ENCODE measurements at regions not wholly inside any gene's neighbourhood (a gene's known extent, or its start where the extent isn't known, plus 50 kb on each side); places are given as distances from the start of the nearest gene placed in this dataset.

DNA sequence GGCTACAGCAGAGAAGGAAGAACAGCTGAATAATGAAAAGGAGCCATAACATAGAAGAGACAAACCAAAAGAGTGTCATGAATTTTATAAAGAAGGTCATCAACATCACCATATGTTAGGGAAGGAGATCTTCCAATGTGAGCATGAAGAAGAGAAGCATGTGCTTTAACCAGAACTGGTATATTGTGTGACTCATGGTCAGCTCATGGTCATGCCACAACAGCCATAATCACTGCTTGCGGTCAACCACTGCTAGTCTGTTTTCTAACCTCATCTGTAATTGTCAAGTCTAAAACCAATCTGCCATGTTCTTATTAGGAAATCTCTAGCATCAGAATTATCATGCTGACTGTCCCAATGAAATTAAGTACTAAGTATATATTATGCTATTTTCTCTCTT is 204.1 kb upstream of the VRK2 start:
- no peak for DNase-seq (ENCODE audit: low spot score)

- no peak for DNase-seq (ENCODE audit: low spot score)
Measured at GRCh38 chr2:57843158-57843557, 203.4 kb upstream of the VRK2 start.

GRCh38 chr2:57848723-57849122 is 197.9 kb upstream of the VRK2 start:
- DNase-seq (ENCODE audit: low spot score): no peak

DNA sequence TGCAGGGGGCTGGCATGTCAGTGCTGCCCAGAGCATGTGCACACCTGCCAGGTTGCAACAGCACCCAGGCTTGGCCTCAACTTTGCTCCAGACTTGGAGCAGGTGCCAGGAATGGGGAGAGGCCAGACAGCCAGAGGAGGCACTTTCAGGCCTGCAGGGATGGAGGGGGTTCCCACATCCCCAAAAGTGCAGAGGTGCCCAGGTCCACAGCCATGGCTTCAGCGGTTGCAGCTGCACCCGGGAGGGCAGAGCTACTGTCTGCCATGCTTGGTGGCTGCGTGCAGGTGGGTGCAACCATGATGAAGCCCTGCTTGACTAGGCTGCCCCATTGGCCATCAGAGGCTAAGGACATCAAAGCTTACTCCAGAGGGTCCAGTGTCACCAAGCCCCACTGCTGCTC is 196.8 kb upstream of the VRK2 start:
- DNase-seq (ENCODE audit: low spot score): no peak

DNA sequence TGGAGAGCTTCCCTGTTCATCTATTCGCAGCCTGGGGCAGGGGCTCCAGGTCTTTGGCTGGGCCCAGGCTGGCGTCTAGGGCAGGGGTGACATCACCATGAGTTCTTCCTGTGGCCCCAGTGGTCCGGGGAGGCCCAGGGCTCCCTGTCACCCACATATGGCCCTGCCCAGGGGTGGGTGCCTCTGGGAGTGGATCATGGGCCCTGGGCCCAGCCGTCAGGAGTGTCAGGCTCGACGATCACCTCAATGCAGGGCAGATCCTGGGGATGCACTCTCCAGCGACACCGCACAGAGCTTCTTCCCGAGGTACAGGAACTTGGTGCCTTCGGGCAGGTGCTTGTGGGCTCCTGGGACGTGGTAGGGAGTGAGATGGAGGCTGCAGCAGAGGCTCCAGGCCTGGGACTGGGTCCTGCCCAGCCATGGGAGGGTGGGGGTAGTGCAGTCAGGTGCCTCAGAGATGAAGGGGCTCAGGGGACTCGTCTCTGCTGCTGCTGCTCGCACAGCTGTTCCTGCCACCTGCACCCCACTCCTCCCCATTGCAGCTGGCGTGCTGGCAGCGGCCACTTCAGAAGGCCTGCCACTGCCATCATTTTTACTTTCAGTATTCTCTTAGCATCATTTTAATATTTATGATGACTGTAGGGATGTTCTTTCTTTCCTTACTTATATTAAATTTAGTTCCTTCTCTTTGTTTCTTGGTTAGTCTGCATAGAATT is 196.0 kb upstream of the VRK2 start:
- no peak for DNase-seq (ENCODE audit: low spot score)

DNA sequence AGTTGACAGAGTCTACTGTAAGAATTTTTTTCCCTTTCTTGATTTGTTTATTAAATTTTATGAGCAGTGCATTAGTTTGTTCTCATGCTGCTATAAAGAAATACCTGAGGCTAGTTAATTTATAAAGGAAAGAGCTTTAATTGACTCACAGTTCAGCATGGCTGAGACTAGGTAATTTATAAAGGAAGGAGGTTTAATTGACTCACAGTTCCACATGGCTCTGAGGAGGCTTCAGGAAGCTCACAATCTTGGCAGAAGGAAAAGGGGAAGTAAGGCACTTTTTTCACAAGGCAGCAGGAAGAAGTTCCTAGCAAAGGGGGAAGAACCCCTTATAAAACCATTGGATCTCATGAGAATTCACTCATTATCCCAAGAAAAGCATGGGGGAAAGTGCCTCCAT is 191.4 kb upstream of the VRK2 start:
- no peak for DNase-seq (ENCODE audit: low spot score)

DNA sequence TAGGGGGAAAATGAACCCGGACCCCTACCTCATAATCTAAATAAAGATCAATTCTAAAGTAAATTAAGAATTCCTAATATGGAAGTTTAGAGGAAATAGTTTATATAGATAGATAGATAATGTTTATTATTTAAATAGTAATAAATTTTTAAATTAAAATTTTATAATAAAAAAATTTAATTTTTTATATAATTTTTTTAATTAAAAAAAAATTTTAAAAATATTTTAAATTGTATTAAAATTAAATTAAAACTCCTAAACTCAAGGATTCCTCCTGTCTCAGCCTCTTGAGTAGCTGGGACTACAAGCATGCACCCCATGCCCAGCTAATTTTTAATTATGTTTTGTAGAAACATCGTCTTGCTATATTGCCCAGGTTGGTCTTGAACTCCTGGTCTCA is 186.9 kb upstream of the VRK2 start:
- no peak for DNase-seq (ENCODE audit: low spot score)

DNA sequence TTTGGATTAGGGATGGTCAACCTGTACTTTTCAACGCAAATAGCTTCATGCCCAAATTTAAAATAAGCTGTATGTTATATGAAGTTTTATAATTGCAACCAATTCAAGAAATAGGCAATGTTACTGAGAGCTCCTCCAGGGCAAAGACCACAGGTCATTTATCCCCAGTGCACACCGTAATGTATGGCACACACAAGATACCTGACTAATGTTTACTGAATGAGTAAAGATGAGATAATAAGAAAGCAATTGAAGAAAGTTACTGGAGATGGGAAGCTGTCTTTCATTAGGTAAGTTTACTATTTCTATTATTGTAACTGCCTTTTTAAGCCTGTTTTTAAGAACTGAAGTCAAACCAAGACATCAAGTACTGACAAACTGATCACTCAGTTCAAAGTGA is 184.5 kb upstream of the VRK2 start:
- no peak for DNase-seq (ENCODE audit: low spot score)

DNA sequence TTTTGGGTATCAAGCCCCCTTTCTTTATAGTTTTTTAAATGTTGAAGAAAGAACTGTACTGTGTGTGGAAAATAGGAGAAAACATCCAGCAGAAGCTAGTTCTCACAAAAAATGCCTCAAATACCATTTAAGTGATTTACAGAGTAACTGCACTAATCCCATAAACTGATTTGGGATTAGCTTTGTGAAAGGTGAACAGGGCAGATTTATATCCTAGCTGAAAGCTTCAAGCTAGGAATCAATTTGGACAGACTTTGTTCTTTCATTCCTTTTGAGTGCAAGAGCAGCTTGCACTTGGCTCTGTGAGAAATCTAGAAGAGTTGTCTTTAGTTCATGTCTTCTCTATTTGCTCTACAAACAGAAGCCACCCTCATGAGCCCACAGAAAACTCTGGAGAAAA is 183.9 kb upstream of the VRK2 start:
- no peak for DNase-seq (ENCODE audit: low spot score)

DNA sequence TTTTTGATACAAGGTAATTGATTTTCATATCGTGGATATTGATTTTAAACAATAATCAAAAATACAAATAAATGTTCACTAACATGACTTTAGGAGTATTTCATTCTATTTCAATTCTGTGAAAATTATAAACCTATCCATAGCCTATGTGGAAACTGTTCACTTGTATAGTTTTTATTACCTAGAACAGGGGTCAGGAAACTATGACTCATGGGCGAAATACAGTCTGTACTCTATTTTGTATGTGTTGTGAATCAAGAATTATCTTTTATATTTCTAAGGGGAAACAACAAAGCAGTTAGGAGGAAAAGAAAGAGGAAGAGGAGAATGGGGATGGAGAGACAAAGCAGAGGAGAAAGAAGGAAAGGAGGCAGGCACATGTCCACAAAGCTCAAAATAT is 181.7 kb upstream of the VRK2 start:
- DNase-seq (ENCODE audit: low spot score): no peak

DNA sequence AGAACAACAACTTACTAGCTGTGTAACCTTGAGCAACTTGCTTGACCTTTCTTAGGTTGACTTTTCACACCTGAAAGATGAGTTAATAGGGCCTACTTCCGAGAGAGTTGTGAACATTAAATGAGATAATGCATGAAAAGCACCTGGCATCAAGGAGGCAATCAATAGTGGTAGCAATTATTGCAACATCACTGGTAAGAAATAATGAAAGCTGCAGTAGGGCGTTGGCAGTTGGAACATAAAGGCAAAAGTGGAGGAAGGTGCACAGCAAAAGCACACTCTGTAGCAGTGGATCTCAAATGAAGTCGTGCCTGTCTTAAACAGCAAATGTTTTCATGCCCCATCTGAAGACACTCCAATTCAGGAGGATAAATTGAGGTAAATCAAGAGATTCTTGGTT is 178.9 kb upstream of the VRK2 start:
- DNase-seq (ENCODE audit: low spot score): no peak

DNA sequence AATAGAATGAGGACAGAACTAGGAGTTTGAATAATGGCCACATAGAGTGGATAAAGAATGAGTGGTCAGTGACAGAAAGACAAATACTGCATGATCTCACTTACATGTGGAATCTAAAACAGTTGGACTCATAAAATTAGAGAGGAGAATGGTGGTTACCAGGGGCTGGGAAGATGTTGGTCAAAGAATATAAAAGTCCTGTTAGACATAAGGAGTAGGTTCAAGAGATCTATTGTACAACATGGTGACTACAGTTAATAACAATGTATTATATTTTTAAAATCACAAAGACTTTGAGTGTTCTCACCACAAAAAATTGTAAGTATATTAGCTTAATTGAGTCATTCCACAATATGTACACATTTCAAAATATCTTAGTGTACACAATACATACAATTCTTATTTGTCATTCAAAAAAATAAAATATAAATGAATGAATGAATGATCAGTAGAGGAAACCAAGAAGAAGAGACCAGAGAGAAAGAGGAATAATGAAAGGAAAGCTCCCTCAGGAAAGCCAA is 177.9 kb upstream of the VRK2 start:
- DNase-seq (ENCODE audit: low spot score): no peak

DNA sequence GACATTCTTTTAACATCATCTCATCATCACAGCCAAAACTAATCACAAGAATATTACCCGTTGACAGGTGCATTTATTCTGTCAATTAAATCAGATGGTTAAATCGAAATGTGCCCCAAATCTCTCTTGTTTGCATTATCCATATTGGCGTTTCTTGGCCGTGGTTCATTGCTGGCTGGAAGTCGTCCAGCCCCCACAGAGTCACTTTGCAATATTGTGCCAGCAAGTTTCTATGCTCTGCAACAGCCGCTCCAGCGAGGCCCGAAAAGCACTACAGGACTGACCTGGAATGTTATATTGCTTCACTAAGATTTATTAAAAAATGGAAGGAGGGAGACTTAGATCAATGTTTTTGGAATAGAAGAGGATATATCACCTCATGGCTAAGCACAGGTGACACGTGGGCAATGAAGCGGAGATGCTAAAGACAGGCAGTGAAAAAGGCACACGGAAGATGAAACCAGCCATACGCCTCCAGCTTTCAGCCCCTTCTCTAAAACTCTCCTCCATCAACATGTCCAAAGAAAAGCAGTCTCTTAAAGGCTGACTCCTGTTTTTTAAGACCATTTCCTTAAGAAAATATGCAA is 176.8 kb upstream of the VRK2 start:
- no peak for DNase-seq (ENCODE audit: low spot score)

DNA sequence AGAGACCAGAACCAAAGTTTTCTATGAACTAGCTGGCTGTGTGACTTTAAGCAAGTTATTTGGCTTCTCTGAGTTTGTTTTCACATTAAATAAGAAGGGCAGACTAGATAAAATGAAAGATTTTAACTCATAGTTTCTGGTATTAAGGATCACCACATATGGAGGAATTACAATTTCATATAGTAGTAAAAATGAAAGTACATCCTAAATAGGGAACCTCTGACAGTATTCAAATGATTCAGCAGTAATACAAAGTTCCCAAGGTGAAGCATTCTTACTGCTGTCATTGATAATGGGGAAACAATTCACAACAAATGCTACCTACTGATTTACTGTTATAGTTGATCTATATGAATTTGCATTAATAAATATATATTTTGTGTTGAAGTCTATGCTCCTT is 170.3 kb upstream of the VRK2 start:
- no peak for DNase-seq (ENCODE audit: low spot score)

- DNase-seq (ENCODE audit: low spot score): no peak
Measured at GRCh38 chr2:57877811-57878170, 168.8 kb upstream of the VRK2 start.

DNA sequence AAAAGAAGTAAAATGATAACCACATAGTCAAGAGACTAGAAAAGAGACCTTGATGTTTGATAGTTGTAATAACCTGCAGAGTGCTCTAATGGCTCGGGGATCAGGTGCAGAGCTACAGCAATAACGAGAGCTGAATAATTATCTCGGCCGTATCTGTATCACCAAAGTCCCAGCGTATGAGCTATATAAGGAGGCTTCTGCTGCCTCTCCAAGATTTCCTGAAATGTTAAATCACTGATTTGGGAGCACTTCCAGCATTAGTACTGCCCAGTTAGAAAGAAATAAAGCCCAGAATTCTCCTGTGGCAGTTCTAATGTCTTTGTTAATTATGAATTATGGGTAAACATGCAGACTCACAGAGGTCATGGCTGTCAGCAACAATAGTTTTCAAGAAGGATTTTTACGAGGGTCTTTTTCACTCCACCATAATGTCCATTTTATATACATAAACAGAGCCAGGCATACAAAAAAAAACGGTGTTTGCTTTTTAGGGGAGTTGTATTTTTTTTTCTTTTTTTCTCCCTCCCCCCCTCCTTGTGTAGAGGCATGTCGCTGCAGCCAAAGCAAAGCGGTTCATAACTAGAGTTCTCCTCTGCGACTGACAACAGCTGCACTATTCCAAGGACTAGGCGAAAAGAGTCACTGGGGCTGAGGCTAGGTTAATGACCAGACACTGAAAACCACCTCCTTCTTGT is 168.3 kb upstream of the VRK2 start:
- DNase-seq (ENCODE audit: low spot score): no peak

DNA sequence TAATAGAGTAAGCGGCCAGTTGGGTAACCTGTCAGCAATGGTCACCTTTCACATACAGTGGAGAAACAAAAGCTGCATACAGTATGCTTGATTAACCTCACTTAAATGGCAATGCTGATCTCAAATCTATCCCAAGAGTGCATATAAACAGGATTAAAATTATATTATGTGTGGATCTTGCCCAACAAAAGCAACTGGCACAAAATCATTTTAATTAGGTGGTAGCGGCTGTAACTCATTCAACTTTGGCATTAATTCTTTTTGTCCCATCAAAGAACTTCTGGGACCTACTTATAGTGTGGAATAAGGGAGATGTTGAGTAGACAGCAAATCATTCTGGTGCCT is 167.8 kb upstream of the VRK2 start:
- no peak for DNase-seq (ENCODE audit: low spot score)

DNA sequence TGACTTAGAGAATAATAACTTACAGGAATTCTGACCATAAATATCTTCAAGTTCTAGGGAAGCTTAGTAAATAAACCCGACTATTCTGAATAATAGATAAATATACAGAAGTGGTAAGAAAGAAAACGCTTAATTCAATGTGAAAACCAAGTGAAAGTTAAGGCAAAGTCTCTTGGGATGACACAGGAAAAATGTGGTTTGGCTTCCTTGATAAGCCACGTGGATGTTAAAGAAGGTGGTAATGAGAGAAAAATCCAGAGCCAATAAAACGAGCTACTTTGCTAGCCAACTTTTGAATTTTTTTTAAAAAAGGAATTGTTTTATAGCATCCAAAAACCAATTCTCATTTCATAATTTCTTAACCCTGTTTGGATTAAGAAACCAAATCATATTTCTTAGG is 166.2 kb upstream of the VRK2 start:
- no peak for DNase-seq (ENCODE audit: low spot score)

GRCh38 chr2:57880967-57881366 is 165.6 kb upstream of the VRK2 start:
- DNase-seq (ENCODE audit: low spot score): no peak

DNA sequence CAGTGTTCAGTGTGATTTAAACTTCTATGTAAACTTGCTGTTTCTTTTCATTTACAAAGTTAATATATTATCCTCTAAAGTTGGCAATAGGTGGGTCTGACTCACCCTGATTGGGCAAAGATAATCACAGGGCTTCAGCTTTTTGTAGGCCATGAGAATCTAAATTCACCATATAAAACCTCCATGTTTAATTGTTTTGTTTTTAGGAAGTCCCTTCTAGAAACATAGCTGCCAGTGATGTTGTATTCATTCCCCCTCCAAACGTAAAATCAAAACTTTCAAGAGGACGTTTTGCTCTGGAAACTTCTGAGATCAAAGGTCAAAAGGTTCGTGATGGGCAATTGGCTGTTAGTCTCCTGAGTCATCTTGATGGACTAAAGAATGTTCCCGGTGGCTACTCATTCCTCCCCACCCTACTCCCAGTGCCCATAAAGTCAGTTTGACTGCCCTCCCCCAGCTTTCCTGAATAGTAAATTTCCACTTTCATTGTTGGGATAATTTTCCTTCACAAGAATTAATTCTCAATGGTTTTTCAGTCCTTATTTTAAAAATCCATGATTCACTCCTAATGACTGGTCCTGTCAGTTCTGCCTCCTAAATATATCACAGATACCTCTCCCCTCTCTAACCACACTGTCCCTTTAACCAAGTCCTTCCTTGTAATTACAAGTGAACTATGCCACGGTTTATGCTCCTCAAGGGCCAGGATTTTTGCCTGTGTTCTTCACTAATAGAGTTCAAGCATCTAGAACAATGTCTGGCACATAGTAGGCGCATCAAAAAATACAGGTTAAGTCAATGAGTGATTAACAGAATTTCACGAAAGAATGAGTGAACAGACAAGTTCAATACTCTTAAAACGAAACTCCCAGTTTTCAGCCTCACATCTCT is 164.4 kb upstream of the VRK2 start:
- DNase-seq (ENCODE audit: low spot score): no peak

GRCh38 chr2:57882895-57883515 is 163.6 kb upstream of the VRK2 start:
- DNase-seq (ENCODE audit: low spot score): no peak

DNA sequence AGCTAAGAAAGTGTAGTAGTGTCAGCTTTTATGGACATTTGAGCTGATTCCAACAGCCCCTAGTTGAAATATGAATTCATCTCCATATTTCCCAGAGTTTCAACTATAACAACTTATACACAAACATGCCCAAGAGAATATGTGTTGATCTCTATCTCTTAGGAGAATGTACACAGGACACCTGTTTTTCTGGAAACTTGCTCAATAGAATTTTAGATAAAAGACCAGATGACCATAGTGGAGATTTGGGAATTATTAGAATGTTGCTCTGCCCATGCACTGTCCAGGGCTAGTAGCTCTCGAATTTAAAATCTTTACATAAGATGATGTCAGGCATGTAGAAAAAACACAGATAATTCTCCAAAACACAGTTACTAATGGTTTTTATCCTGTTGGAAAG is 162.3 kb upstream of the VRK2 start:
- no peak for DNase-seq (ENCODE audit: low spot score)

Data from hematopoietic multipotent progenitor cell treated with erythropoietin and hydrocortisone succinate and interleukin-3 and kit ligand, for 15 days (in vitro differentiated cells).